BJ (cell line): ENCODE measurements at regions not wholly inside any gene's neighbourhood (a gene's known extent, or its start where the extent isn't known, plus 50 kb on each side); places are given as distances from the start of the nearest gene placed in this dataset.

Experiments used
- CTCF ChIA-PET: fragments of 350-600 bp; formaldehyde crosslinking; extraction: SDS; loops from one replicate; lab custom pipeline; 2021; ENCODE audit warnings: antibody characterized with exemption, inconsistent platforms; lab: Yijun Ruan, JAX
- POLR2A ChIA-PET: fragments of 300-600 bp; sonication (Branson Sonifier 250); formaldehyde crosslinking; extraction: SDS; loops from one replicate; lab custom pipeline; 2021; ENCODE audit warnings: antibody characterized with exemption; lab: Charles Lee
- DNase-seq: peaks from one replicate; pipeline ENCODE4 v3.0.0-alpha.2; 2011; ENCODE audit warnings: low read depth
- H3K27me3 ChIP-seq: 2 replicates; pipeline ENCODE4 v1.6.0; 2011; ENCODE audit warnings: low read length; ENCODE audit not compliant: control insufficient read depth, insufficient read depth
- H3K36me3 ChIP-seq: 2 replicates; pipeline ENCODE4 v1.5.1; 2011; ENCODE audit warnings: low read length; ENCODE audit not compliant: control insufficient read depth, insufficient read depth
- H3K4me3 ChIP-seq: 2 replicates; pipeline ENCODE4 v1.5.1; 2011; ENCODE audit warnings: low read depth, mild to moderate bottlenecking, control low read depth, low read length
- TF ChIP-seq, protein P1 (sequence below): IDR thresholded peaks from 2 replicates; pipeline ENCODE4 v1.5.1; 2011; ENCODE audit warnings: low read depth, mild to moderate bottlenecking, control low read depth, inconsistent platforms, low read length, moderate library complexity; ENCODE audit not compliant: insufficient read depth

DNA sequence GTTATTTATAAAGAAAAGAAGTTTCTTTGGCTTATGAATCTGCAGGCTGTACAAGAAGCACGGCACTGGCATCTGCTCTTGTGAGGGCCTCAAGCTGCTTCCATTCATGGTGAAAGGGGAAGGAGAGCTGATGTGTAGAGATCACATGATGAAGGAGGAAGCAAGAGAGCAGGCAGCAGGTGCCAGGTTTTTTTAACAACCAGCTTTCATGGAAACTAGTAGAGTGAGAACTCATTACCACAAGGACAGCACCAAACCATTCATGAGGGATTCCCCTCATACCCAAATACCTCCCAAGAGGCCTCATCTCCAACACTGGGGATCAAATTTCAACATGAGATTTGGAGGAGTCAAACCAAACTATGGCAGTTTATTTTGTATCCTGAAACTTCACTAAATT, 85.8 kb upstream of the CAMK1G start:
- CTCF ChIA-PET: no interaction called here

GRCh38 chr1:209500993-209501392, 82.5 kb upstream of the CAMK1G start:
- CTCF ChIA-PET: interaction anchor here (0.6 to 3.6 kb wide), 5 partner anchors 11 to 254 kb away, joined by 3 to 15 read pairs (median 4); no protein-coding TSS in a partner anchor
- no peak for DNase-seq
- POLR2A ChIA-PET: no interaction called here
- TF ChIP-seq, protein P1, sequence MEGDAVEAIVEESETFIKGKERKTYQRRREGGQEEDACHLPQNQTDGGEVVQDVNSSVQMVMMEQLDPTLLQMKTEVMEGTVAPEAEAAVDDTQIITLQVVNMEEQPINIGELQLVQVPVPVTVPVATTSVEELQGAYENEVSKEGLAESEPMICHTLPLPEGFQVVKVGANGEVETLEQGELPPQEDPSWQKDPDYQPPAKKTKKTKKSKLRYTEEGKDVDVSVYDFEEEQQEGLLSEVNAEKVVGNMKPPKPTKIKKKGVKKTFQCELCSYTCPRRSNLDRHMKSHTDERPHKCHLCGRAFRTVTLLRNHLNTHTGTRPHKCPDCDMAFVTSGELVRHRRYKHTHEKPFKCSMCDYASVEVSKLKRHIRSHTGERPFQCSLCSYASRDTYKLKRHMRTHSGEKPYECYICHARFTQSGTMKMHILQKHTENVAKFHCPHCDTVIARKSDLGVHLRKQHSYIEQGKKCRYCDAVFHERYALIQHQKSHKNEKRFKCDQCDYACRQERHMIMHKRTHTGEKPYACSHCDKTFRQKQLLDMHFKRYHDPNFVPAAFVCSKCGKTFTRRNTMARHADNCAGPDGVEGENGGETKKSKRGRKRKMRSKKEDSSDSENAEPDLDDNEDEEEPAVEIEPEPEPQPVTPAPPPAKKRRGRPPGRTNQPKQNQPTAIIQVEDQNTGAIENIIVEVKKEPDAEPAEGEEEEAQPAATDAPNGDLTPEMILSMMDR: no peak
- no peaks in the 10 kb centered on the region for H3K36me3 ChIP-seq
- H3K4me3 ChIP-seq: no peak overlapping the region
- no peaks in the 10 kb centered on the region for H3K27me3 ChIP-seq

More for the DNA sequence above, 85.8 kb upstream of the CAMK1G start:
- DNase-seq: no peak
- Histone ChIP-seq H3K4me3 (no peak overlapping the region), H3K36me3 (no peaks in the 10 kb centered on the region), H3K27me3 (no peaks in the 10 kb centered on the region)
- POLR2A ChIA-PET: no interaction called here
- TF ChIP-seq, protein P1: no peak

GRCh38 chr1:209503196-209503595, 80.3 kb upstream of the CAMK1G start:
- TF ChIP-seq, protein P1: no peak
- Histone ChIP-seq H3K4me3 (no peak overlapping the region), H3K27me3 (no peaks in the 10 kb centered on the region), H3K36me3 (no peaks in the 10 kb centered on the region)
- CTCF ChIA-PET: interaction anchor here (0.6 to 3.6 kb wide), 3 partner anchors 10 to 156 kb away, joined by 3 to 15 read pairs (median 5); no protein-coding TSS in a partner anchor
- DNase-seq: no peak
- POLR2A ChIA-PET: no interaction called here

GRCh38 chr1:209504571-209504970, 78.9 kb upstream of the CAMK1G start:
- H3K36me3 ChIP-seq: no peaks in the 10 kb centered on the region
- H3K27me3 ChIP-seq: no peaks in the 10 kb centered on the region
- H3K4me3 ChIP-seq: no peak overlapping the region
- POLR2A ChIA-PET: no interaction called here
- CTCF ChIA-PET: interaction anchor here (1.1 to 1.4 kb wide), 3 partner anchors 9 to 17 kb away, joined by 3 to 10 read pairs (median 5); no protein-coding TSS in a partner anchor
- TF ChIP-seq, protein P1: no peak
- no peak for DNase-seq

GRCh38 chr1:209505044-209505443, 78.5 kb upstream of the CAMK1G start:
- Histone ChIP-seq H3K27me3 (no peaks in the 10 kb centered on the region), H3K4me3 (no peak overlapping the region), H3K36me3 (no peaks in the 10 kb centered on the region)
- no peak for DNase-seq
- ChIA-PET CTCF (interaction anchor here (0.7 to 1.2 kb wide), 3 partner anchors 8 to 61 kb away, joined by 3 to 10 read pairs (median 4); no protein-coding TSS in a partner anchor), POLR2A (interaction anchor here (0.6 kb wide), 1 partner anchor 17 kb away, joined by 4 read pairs; no protein-coding TSS in a partner anchor)
- TF ChIP-seq, protein P1: no peak
